ENCODE measurements at regions not wholly inside any gene's neighbourhood (a gene's known extent, or its start where the extent isn't known, plus 50 kb on each side); places are given as distances from the start of the nearest gene placed in this dataset.
A peak's percentile ranks its signal among the peaks of the same experiment; 100 is the strongest.

DNA sequence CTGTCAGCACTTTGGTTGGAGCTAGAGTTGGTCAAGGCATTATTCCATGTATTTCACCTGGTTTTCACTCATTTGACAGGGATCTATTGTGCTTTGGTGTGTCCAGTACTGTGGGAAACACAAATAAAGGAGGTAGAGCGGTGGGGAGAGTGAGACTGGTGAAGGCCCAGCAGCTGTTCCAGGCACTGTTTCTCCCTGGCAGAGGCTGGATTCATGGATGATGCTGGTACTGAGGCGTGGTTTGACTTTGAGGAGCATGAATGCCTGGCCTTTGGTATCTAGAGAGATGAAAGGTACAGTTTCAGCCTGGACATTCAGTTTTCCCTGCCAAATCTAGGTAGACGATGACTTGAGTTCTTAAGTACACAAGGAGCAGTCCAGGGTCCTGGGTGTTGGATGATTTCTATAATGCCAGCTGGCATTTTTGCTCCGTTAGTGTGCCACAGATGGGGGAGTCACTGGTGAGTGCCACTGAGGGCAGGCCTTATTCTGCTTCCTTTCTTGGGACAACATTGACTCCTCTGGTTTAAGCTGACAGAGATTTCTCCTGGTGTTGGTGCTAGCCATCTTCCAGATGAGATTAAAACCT is 162.2 kb upstream of the BMPER start:
- Histone ChIP-seq H3K9me3 (no peaks in the 10 kb centered on the region), H3K36me3 (no peaks in the 10 kb centered on the region), H3K27me3 (no peaks in the 10 kb centered on the region), H3K4me1 (peaks cover 7% of the 10 kb centered on the region), H3K27ac (no peak overlapping the region), H3K4me3 (no peak overlapping the region)
- 89% methylated on average over 4 of the region's 4 CpGs for WGBS
- TF ChIP-seq, protein P1, sequence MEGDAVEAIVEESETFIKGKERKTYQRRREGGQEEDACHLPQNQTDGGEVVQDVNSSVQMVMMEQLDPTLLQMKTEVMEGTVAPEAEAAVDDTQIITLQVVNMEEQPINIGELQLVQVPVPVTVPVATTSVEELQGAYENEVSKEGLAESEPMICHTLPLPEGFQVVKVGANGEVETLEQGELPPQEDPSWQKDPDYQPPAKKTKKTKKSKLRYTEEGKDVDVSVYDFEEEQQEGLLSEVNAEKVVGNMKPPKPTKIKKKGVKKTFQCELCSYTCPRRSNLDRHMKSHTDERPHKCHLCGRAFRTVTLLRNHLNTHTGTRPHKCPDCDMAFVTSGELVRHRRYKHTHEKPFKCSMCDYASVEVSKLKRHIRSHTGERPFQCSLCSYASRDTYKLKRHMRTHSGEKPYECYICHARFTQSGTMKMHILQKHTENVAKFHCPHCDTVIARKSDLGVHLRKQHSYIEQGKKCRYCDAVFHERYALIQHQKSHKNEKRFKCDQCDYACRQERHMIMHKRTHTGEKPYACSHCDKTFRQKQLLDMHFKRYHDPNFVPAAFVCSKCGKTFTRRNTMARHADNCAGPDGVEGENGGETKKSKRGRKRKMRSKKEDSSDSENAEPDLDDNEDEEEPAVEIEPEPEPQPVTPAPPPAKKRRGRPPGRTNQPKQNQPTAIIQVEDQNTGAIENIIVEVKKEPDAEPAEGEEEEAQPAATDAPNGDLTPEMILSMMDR (IDR thresholded peaks at IDR 0.05) = no peak
- TF ChIP-seq POLR2AphosphoS5 (IDR thresholded peaks at IDR 0.05) (no peak), EP300 (IDR thresholded peaks at IDR 0.05) (no peak), POLR2A (IDR thresholded peaks at IDR 0.05) (no peak)
- DNase-seq (ENCODE audit: low spot score in 2 of 2) = no peak

DNA sequence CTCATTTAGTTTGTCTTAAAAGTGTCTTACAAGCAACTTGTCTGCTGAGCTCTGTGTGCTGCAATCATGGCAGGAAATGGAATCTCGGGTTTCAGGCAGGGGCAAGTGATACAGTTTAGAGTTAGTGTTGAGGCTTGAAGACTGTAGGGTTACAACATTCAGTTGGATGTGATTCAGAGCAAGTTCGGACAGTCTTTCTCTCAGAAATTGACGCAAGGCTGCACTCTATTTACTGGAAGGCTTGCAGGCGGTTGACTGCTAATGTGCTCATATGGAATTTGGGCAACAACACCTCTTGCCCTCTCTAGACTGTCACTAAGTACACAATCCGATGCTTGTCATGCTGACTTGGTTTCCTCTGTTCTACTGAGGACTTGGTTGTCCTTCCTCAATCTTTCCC is 161.7 kb upstream of the BMPER start:
- Histone ChIP-seq H3K4me3 (no peak overlapping the region), H3K27me3 (no peaks in the 10 kb centered on the region), H3K27ac (peak overlapping the region; percentile 19), H3K36me3 (no peaks in the 10 kb centered on the region), H3K9me3 (no peaks in the 10 kb centered on the region), H3K4me1 (peaks cover 7% of the 10 kb centered on the region)
- WGBS = 72% methylated on average over 5 of the region's 5 CpGs
- no peak for DNase-seq (ENCODE audit: low spot score in 2 of 2)
- TF ChIP-seq POLR2A (IDR thresholded peaks at IDR 0.05) = no peak
- TF ChIP-seq, protein P1 (IDR thresholded peaks at IDR 0.05) = no peak
- no peak for TF ChIP-seq POLR2AphosphoS5 (IDR thresholded peaks at IDR 0.05)
- no peak for TF ChIP-seq EP300 (IDR thresholded peaks at IDR 0.05)

DNA sequence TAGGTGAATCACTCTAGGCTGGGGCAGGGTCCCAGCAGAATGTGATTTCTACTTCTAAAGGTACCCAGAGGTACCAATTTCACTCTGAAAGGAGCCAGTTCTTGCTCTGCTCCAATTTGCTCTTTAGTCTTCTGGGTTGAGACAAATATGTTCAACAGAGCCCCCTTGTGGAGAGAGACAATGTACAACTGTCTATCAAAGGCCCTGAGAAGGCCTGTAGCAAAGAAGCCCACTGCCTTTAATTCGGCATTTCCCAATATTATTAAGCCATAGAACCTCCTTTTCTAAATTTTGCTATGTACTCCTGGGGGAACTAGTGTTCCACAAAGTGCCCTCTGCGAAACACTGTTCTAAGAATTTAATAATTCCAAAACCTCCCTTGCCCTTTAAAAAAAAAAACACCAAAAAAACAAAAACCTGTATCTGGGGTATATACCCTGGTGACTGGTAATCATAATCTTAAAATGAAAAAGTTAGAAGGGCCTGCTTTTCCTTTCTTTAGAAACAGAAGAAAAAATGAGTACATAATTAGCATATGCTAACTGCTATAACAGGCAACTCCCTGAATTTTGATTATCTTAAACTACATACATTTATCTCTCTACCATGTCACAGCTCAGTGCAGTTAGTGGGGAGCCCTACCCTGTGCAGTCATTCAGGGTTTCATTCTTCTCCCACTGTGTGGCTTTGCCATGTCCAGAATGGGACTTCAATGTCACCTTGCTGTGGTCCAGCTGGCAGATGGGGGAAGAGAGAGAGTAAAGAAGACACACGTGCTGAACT is 160.9 kb upstream of the BMPER start:
- H3K4me3 ChIP-seq = no peak overlapping the region
- peak overlapping the region; percentile 19 for H3K27ac ChIP-seq
- WGBS = 98% methylated on average over 3 of the region's 3 CpGs
- H3K9me3 ChIP-seq = no peaks in the 10 kb centered on the region
- H3K36me3 ChIP-seq = no peaks in the 10 kb centered on the region
- H3K4me1 ChIP-seq = peaks cover 7% of the 10 kb centered on the region
- DNase-seq (ENCODE audit: low spot score in 2 of 2) = no peak
- TF ChIP-seq EP300 (IDR thresholded peaks at IDR 0.05) = no peak
- TF ChIP-seq, protein P1 (IDR thresholded peaks at IDR 0.05) = peak in 1 of 2 donors; percentile 13
- no peaks in the 10 kb centered on the region for H3K27me3 ChIP-seq

DNA sequence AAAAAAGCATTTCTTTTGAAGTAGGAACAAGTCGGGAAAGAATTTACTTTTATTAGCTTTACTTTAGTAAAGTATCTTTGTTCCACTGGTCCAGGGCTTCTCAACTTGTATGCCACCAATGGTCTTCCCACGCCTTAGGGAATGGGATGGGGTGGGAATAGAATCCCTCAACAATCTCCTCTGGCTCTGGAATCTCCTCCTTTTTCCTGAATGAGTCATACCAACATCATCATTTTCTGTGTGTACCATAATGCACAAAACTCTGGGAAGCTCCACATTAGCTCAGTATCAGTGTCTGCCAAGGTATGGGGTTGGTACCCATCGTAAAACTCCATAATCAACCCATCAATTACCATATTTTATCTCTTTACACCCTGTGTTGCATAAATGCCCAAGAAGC is 159.4 kb upstream of the BMPER start:
- no peak for TF ChIP-seq POLR2A (IDR thresholded peaks at IDR 0.05)
- TF ChIP-seq POLR2AphosphoS5 (IDR thresholded peaks at IDR 0.05) = no peak
- Histone ChIP-seq H3K9me3 (no peaks in the 10 kb centered on the region), H3K4me3 (no peak overlapping the region), H3K27me3 (no peaks in the 10 kb centered on the region), H3K27ac (no peak overlapping the region), H3K4me1 (peaks cover 7% of the 10 kb centered on the region), H3K36me3 (no peaks in the 10 kb centered on the region)
- DNase-seq (ENCODE audit: low spot score in 2 of 2) = no peak
- 70% methylated on average over 3 of the region's 3 CpGs for WGBS

DNA sequence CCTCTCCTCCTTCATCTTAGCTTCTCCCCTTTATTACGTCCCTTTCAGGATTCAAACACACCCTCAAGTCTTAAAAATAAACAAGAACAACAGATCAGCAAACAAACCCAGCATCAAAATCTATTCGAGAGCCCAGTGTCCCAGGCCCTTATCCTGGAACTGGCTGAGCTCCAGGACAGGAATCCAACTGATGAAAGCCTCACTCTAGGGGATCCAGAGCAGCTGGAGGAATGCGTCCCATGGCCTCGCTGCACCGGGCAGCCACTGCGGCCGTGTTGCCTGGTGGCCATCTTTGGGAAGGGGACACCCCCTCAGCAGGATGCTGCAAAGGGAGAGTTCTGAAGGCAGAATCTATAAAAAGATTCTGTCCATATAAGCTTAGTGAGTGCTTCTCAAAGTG is 156.5 kb upstream of the BMPER start:
- Histone ChIP-seq H3K36me3 (no peaks in the 10 kb centered on the region), H3K4me1 (peaks cover 2% of the 10 kb centered on the region), H3K9me3 (no peaks in the 10 kb centered on the region), H3K27me3 (no peaks in the 10 kb centered on the region), H3K4me3 (no peak overlapping the region), H3K27ac (no peak overlapping the region)
- no peak for TF ChIP-seq POLR2AphosphoS5 (IDR thresholded peaks at IDR 0.05)
- TF ChIP-seq EP300 (IDR thresholded peaks at IDR 0.05) = no peak
- TF ChIP-seq, protein P1 (IDR thresholded peaks at IDR 0.05) = no peak
- no peak for TF ChIP-seq POLR2A (IDR thresholded peaks at IDR 0.05)
- no peak for DNase-seq (ENCODE audit: low spot score in 2 of 2)
- 50% methylated on average over 2 of the region's 7 CpGs for WGBS

Data from suprapubic skin (tissue), 4 donors.